ENCODE measurements at regions not wholly inside any gene's neighbourhood (a gene's known extent, or its start where the extent isn't known, plus 50 kb on each side); places are given as distances from the start of the nearest gene placed in this dataset.

- DNase-seq: no peak
- in situ Hi-C loops (cut with MboI; ENCODE audit: low sequenced_read_pairs) (no loop called here), intact Hi-C loops (cut with micrococcal nuclease) (no loop called here), dilution Hi-C loops (cut with HindIII; ENCODE audit: low sequenced_read_pairs, unreplicated experiment) (no loop called here)
- Histone ChIP-seq H3K9me3 (ENCODE audit: control insufficient read depth, insufficient read depth, low read length) (no peaks in the 10 kb centered on the region), H2BK15ac (ENCODE audit: low read depth, low read length) (no peak overlapping the region), H3K14ac (replicated peaks; ENCODE audit: low read depth, low read length) (no peak overlapping the region), H4K5ac (ENCODE audit: low read depth, low read length) (no peak overlapping the region), H3K23ac (ENCODE audit: low read depth, low read length) (no peak overlapping the region), H2AFZ (replicated peaks; ENCODE audit: low read length, poor library complexity) (no peak overlapping the region), H3K79me1 (ENCODE audit: low read depth in 1 of 2, low read length in 2 of 2) (no peaks in the 10 kb centered on the region), H3K4ac (ENCODE audit: low read depth, low read length) (no peak overlapping the region), H3K56ac (ENCODE audit: extremely low read depth, insufficient read depth, low read length) (no peak overlapping the region), H4K20me1 (ENCODE audit: insufficient read depth, low read length) (no peaks in the 10 kb centered on the region), H3K4me3 (ENCODE audit: insufficient read depth, low read depth, low read length) (no peak overlapping the region), H4K91ac (ENCODE audit: insufficient read depth, low read depth, low read length) (no peak overlapping the region), H3K4me1 (ENCODE audit: control insufficient read depth, insufficient read depth, low read length) (peaks cover 5% of the 10 kb centered on the region; the same call in 1 of the 2 replicates), H3K9me1 (ENCODE audit: insufficient read depth, low read length) (no peaks in the 10 kb centered on the region), H3K4me2 (ENCODE audit: low read depth, low read length) (no peak overlapping the region), H3K18ac (ENCODE audit: low read depth, low read length) (no peak overlapping the region), H3K27ac (ENCODE audit: insufficient read depth, low read length) (no peak overlapping the region), H3K9ac (ENCODE audit: low read depth, low read length) (no peak overlapping the region), H2BK20ac (ENCODE audit: low read depth, low read length) (no peak overlapping the region), H3K36me3 (ENCODE audit: control insufficient read depth, insufficient read depth, low read length) (no peaks in the 10 kb centered on the region), H3K27me3 (ENCODE audit: control insufficient read depth, insufficient read depth, low read length) (no peaks in the 10 kb centered on the region), H2AK9ac (replicated peaks; ENCODE audit: low read depth, low read length, poor library complexity) (no peak overlapping the region), H4K8ac (ENCODE audit: low read depth in 2 of 2, low read length in 2 of 2) (no peak overlapping the region), H2BK5ac (ENCODE audit: low read depth, low read length, poor library complexity, severe bottlenecking) (no peak overlapping the region), H2AK5ac (ENCODE audit: low read depth, low read length) (no peak overlapping the region), H2BK120ac (ENCODE audit: low read depth, low read length) (no peak overlapping the region)
- ChIA-PET CTCF (no interaction called here), POLR2A (ENCODE audit: unreplicated experiment) (no interaction called here)
- no CpG with 5 or more reads among the region's 1 CpG for WGBS, 2 experiments (ENCODE audit: extremely low coverage in 2 of 2, insufficient read length in 1 of 2)
- BruUV-seq (replicated peaks): no TSS peak
- TF ChIP-seq CTCF (conservative IDR thresholded peaks at IDR 0.05; ENCODE audit: low read depth, low read length) (no peak), BHLHE40 (IDR thresholded peaks at IDR 0.05; ENCODE audit: low read depth, low read length) (no peak), MAZ (IDR thresholded peaks at IDR 0.05; ENCODE audit: borderline replicate concordance, low read depth, low read length) (no peak), RFX5 (IDR thresholded peaks at IDR 0.05; ENCODE audit: low read depth, low read length) (no peak), MAFK (IDR thresholded peaks at IDR 0.05; ENCODE audit: low read depth, low read length) (no peak), CHD1 (IDR thresholded peaks at IDR 0.05; ENCODE audit: low read depth, low read length) (no peak), POLR2A (IDR thresholded peaks at IDR 0.05; ENCODE audit: low read depth, low read length) (no peak)
- no peak for ATAC-seq (ENCODE audit: low read depth)
Observed at GRCh38 chr20:11172881-11173280, 499.1 kb upstream of the JAG1 start.
